Liver (tissue), 8 donors: ENCODE measurements at regions not wholly inside any gene's neighbourhood (a gene's known extent, or its start where the extent isn't known, plus 50 kb on each side); places are given as distances from the start of the nearest gene placed in this dataset.

Experiments
- DNase-seq: peaks from one replicate; pipeline ENCODE4 v3.0.0-alpha.2; 2017; ENCODE audit warnings: low spot score
- H3K27ac ChIP-seq, 2 donors: one replicate each; pipeline ENCODE4 v1.7.0; 2013; ENCODE audit warnings: inconsistent platforms in 2 of 2, low read length in 2 of 2, control low read depth in 1 of 2, low read depth in 1 of 2, mild to moderate bottlenecking in 1 of 2
- H3K27me3 ChIP-seq, 4 donors: one replicate each; pipeline versions ENCODE4 v1.6.1 to v1.7.0; 2013; ENCODE audit warnings: low read length in 3 of 4, inconsistent platforms in 1 of 4, mild to moderate bottlenecking in 1 of 4, moderate library complexity in 1 of 4; ENCODE audit not compliant: control insufficient read depth in 4 of 4, insufficient read depth in 4 of 4
- H3K36me3 ChIP-seq, 4 donors: one replicate each; pipeline versions ENCODE4 v1.6.1 to v1.7.0; 2013; ENCODE audit warnings: low read length in 3 of 4, mild to moderate bottlenecking in 3 of 4, low read depth in 1 of 4, moderate library complexity in 1 of 4; ENCODE audit not compliant: control insufficient read depth in 4 of 4, insufficient read depth in 3 of 4
- H3K4me1 ChIP-seq, 4 donors: one replicate each; pipeline versions ENCODE4 v1.6.1 to v1.7.0; 2013; ENCODE audit warnings: low read length in 3 of 4, mild to moderate bottlenecking in 3 of 4, moderate library complexity in 1 of 4; ENCODE audit not compliant: control insufficient read depth in 4 of 4, insufficient read depth in 4 of 4
- H3K4me3 ChIP-seq, 3 donors: one replicate each; pipeline versions ENCODE4 v1.6.1 to v1.7.0; 2013; ENCODE audit warnings: low read length in 3 of 3, control low read depth in 1 of 3, low read depth in 1 of 3, mild to moderate bottlenecking in 1 of 3
- H3K9ac ChIP-seq, 2 donors: one replicate each; pipeline ENCODE4 v1.7.0; 2013; ENCODE audit warnings: low read length in 2 of 2, mild to moderate bottlenecking in 2 of 2, moderate library complexity in 2 of 2, control low read depth in 1 of 2, low read depth in 1 of 2
- H3K9me3 ChIP-seq, 4 donors: one replicate each; pipeline versions ENCODE4 v1.6.1 to v1.7.0; 2013; ENCODE audit warnings: low read length in 3 of 4; ENCODE audit not compliant: control insufficient read depth in 4 of 4
- EGR1 ChIP-seq, 2 donors: IDR thresholded peaks; 2 replicates each; pipeline ENCODE4 v1.6.1; 2016 to 2018; ENCODE audit warnings: antibody characterized with exemption in 2 of 2, low read depth in 2 of 2
- FOXA1 ChIP-seq: IDR thresholded peaks from 2 replicates; pipeline ENCODE4 v1.6.1; 2016; ENCODE audit warnings: antibody characterized with exemption
- FOXA2 ChIP-seq: IDR thresholded peaks from 2 replicates; pipeline ENCODE4 v1.6.1; 2016; ENCODE audit warnings: antibody characterized with exemption
- GABPA ChIP-seq, 2 donors: IDR thresholded peaks in 1 of 2; conservative IDR thresholded peaks in 1 of 2; 2 replicates each; pipeline ENCODE4 v1.6.1; 2016; ENCODE audit warnings: antibody characterized with exemption in 2 of 2, mild to moderate bottlenecking in 1 of 2, moderate library complexity in 1 of 2
- HNF4A ChIP-seq, 2 donors: conservative IDR thresholded peaks; 2 replicates each; pipeline ENCODE4 v1.6.1; 2016; ENCODE audit warnings: antibody characterized with exemption in 2 of 2, mild to moderate bottlenecking in 2 of 2
- HNF4G ChIP-seq: IDR thresholded peaks from 2 replicates; pipeline ENCODE4 v1.6.1; 2016; ENCODE audit warnings: antibody characterized with exemption
- JUND ChIP-seq, 2 donors: IDR thresholded peaks; 2 replicates each; pipeline ENCODE4 v1.6.1; 2016; ENCODE audit warnings: antibody characterized with exemption in 2 of 2
- NR2F2 ChIP-seq: IDR thresholded peaks from 2 replicates; pipeline ENCODE4 v1.6.1; 2016; ENCODE audit warnings: antibody characterized with exemption
- RAD21 ChIP-seq, 2 donors: IDR thresholded peaks; 2 replicates each; pipeline ENCODE4 v1.6.1; 2016; ENCODE audit warnings: antibody characterized with exemption in 2 of 2, mild to moderate bottlenecking in 2 of 2
- SP1 ChIP-seq: IDR thresholded peaks from 2 replicates; pipeline ENCODE4 v1.6.1; 2018; ENCODE audit warnings: antibody characterized with exemption, mild to moderate bottlenecking
- TAF1 ChIP-seq: conservative IDR thresholded peaks from 2 replicates; pipeline ENCODE4 v1.6.1; 2016; ENCODE audit warnings: antibody characterized with exemption, mild to moderate bottlenecking
- YY1 ChIP-seq: IDR thresholded peaks from 2 replicates; pipeline ENCODE4 v1.6.1; 2016; ENCODE audit warnings: antibody characterized with exemption, mild to moderate bottlenecking
- WGBS: extraction: QIAGEN DNeasy Blood & Tissue Kit; methylation state at CpG from one replicate; pipeline ENCODE4 v1.1.7; 2013; 5-methylcytosine and 5-hydroxymethylcytosine counted together
- TF ChIP-seq, protein P1 (sequence below): IDR thresholded peaks from 2 replicates; pipeline ENCODE4 v1.6.1; 2016; ENCODE audit warnings: antibody characterized with exemption, mild to moderate bottlenecking
- TF ChIP-seq, protein P2 (sequence below): IDR thresholded peaks from 2 replicates; pipeline ENCODE4 v1.6.1; 2016; ENCODE audit warnings: antibody characterized with exemption
- TF ChIP-seq, protein P3 (sequence below): fragments of 150-350 bp; IDR thresholded peaks from 2 replicates; pipeline ENCODE4 v1.5.1; 2017; ENCODE audit warnings: improper control_type of control experiment, low read depth, low read length; ENCODE audit not compliant: missing input control
- TF ChIP-seq, protein P4 (sequence below): IDR thresholded peaks from 2 replicates; pipeline ENCODE4 v1.6.1; 2016; ENCODE audit warnings: antibody characterized with exemption
- TF ChIP-seq, protein P5 (sequence below): IDR thresholded peaks from 2 replicates; pipeline ENCODE4 v1.6.1; 2016; ENCODE audit warnings: antibody characterized with exemption
- donor health status: healthy.
- donor health status: healthy.
- donor health status: healthy.
- donor health status: healthy.
- donor health status: healthy.

DNA sequence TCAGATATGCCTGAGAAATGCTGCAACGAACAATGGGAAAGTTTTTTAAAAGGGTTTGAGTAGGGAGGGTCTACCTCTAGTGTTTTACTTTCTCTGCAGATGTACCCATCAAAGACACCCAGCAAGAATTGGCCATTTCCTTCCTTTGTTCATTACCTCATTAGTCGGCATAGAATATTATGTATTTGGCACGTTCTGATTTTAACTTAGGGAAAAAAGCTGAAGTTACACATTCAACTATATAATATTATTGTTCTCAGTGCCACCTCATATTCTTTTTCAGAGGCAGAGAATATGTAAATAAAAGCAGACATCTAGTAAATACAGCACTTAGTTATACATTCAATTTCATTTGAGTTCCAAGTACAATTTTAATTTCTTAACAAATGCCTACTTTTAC, 83.7 kb upstream of the PPP2R5A start:
- TF ChIP-seq FOXA1 (no peak), HNF4G (no peak), YY1 (no peak)
- Histone ChIP-seq H3K36me3 (no peaks in the 10 kb centered on the region), H3K27ac (no peak overlapping the region), H3K27me3 (no peaks in the 10 kb centered on the region), H3K4me3 (no peak overlapping the region), H3K9ac (no peak overlapping the region), H3K9me3 (peaks cover 0 to 3% (median 0%) of the 10 kb centered on the region in 4 donors), H3K4me1 (no peaks in the 10 kb centered on the region)
- DNase-seq = no peak
- 84% methylated on average over 3 of the region's 3 CpGs for WGBS

DNA sequence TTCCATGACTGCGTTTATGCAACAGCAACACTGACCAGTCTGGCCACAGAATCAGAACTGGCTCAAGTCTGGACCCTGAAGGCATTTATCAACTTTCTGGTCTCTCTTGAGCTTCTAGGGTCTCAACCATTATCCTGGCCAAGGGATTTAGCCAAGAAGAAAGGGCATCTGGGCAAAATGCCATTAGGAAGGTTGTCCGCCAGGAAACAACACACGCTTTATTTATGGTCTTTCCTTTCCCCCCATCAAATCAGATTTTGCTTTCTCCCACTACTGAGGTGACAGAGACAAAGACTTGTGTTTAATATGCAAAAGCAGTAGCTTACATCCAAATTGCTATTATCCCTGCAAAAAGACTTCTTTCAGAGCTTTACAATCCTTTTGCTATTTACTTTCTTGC, 81.6 kb upstream of the PPP2R5A start:
- 89% methylated on average over 3 of the region's 3 CpGs for WGBS
- H3K9me3 ChIP-seq = peaks cover 0 to 3% (median 0%) of the 10 kb centered on the region in 4 donors
- no peak for DNase-seq

DNA sequence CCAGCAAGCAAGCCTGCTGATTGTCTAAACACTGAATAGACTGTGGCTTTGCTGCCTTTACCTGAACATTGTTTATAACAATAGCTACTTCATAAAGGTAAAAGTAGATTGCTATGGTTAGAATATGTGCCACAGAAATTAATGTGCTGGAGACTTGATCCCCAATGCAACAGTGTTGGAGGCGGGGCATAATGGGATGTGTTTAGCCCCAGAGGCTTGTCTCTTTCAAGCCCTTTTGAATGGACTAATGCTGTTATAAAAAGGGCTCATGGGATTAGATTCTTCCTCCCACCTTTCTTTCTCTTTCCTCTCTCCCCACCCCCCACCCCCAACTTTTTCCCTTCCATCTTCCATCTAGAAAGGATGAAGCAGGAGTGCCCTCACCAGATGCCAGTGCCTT, 80.2 kb upstream of the PPP2R5A start:
- H3K27me3 ChIP-seq = no peaks in the 10 kb centered on the region
- H3K36me3 ChIP-seq = no peaks in the 10 kb centered on the region
- WGBS = 93% methylated on average over 1 of the region's 1 CpG
- no peak for DNase-seq
- H3K4me3 ChIP-seq = no peak overlapping the region
- H3K9me3 ChIP-seq = peaks cover 0 to 3% (median 0%) of the 10 kb centered on the region in 4 donors
- no peaks in the 10 kb centered on the region for H3K4me1 ChIP-seq
- no peak overlapping the region for H3K27ac ChIP-seq
- no peak overlapping the region for H3K9ac ChIP-seq
- TF ChIP-seq, protein P1, sequence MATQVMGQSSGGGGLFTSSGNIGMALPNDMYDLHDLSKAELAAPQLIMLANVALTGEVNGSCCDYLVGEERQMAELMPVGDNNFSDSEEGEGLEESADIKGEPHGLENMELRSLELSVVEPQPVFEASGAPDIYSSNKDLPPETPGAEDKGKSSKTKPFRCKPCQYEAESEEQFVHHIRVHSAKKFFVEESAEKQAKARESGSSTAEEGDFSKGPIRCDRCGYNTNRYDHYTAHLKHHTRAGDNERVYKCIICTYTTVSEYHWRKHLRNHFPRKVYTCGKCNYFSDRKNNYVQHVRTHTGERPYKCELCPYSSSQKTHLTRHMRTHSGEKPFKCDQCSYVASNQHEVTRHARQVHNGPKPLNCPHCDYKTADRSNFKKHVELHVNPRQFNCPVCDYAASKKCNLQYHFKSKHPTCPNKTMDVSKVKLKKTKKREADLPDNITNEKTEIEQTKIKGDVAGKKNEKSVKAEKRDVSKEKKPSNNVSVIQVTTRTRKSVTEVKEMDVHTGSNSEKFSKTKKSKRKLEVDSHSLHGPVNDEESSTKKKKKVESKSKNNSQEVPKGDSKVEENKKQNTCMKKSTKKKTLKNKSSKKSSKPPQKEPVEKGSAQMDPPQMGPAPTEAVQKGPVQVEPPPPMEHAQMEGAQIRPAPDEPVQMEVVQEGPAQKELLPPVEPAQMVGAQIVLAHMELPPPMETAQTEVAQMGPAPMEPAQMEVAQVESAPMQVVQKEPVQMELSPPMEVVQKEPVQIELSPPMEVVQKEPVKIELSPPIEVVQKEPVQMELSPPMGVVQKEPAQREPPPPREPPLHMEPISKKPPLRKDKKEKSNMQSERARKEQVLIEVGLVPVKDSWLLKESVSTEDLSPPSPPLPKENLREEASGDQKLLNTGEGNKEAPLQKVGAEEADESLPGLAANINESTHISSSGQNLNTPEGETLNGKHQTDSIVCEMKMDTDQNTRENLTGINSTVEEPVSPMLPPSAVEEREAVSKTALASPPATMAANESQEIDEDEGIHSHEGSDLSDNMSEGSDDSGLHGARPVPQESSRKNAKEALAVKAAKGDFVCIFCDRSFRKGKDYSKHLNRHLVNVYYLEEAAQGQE = no peak
- TF ChIP-seq, protein P2, sequence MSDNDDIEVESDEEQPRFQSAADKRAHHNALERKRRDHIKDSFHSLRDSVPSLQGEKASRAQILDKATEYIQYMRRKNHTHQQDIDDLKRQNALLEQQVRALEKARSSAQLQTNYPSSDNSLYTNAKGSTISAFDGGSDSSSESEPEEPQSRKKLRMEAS = no peak
- TF ChIP-seq HNF4A (conservative IDR thresholded peaks at IDR 0.05) (no peak), HNF4G (no peak), JUND (IDR thresholded peaks at IDR 0.05) (no peak), NR2F2 (no peak), TAF1 (no peak), EGR1 (IDR thresholded peaks at IDR 0.05; ENCODE audit: low read depth in 2 of 2) (no peak), YY1 (no peak)
- TF ChIP-seq, protein P3, sequence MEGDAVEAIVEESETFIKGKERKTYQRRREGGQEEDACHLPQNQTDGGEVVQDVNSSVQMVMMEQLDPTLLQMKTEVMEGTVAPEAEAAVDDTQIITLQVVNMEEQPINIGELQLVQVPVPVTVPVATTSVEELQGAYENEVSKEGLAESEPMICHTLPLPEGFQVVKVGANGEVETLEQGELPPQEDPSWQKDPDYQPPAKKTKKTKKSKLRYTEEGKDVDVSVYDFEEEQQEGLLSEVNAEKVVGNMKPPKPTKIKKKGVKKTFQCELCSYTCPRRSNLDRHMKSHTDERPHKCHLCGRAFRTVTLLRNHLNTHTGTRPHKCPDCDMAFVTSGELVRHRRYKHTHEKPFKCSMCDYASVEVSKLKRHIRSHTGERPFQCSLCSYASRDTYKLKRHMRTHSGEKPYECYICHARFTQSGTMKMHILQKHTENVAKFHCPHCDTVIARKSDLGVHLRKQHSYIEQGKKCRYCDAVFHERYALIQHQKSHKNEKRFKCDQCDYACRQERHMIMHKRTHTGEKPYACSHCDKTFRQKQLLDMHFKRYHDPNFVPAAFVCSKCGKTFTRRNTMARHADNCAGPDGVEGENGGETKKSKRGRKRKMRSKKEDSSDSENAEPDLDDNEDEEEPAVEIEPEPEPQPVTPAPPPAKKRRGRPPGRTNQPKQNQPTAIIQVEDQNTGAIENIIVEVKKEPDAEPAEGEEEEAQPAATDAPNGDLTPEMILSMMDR = no peak

More for the DNA sequence above, 81.6 kb upstream of the PPP2R5A start:
- no peak overlapping the region for H3K4me3 ChIP-seq
- TF ChIP-seq GABPA (IDR thresholded peaks at IDR 0.05 in 1 of 2, conservative IDR thresholded peaks at IDR 0.05 in 1 of 2) (no peak), SP1 (no peak), FOXA1 (no peak), FOXA2 (no peak), RAD21 (IDR thresholded peaks at IDR 0.05) (no peak), HNF4G (no peak), HNF4A (conservative IDR thresholded peaks at IDR 0.05) (no peak), EGR1 (IDR thresholded peaks at IDR 0.05; ENCODE audit: low read depth in 2 of 2) (no peak), TAF1 (no peak), YY1 (no peak)
- TF ChIP-seq, protein P4, sequence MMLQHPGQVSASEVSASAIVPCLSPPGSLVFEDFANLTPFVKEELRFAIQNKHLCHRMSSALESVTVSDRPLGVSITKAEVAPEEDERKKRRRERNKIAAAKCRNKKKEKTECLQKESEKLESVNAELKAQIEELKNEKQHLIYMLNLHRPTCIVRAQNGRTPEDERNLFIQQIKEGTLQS = no peak
- TF ChIP-seq, protein P3 = no peak
- TF ChIP-seq, protein P5, sequence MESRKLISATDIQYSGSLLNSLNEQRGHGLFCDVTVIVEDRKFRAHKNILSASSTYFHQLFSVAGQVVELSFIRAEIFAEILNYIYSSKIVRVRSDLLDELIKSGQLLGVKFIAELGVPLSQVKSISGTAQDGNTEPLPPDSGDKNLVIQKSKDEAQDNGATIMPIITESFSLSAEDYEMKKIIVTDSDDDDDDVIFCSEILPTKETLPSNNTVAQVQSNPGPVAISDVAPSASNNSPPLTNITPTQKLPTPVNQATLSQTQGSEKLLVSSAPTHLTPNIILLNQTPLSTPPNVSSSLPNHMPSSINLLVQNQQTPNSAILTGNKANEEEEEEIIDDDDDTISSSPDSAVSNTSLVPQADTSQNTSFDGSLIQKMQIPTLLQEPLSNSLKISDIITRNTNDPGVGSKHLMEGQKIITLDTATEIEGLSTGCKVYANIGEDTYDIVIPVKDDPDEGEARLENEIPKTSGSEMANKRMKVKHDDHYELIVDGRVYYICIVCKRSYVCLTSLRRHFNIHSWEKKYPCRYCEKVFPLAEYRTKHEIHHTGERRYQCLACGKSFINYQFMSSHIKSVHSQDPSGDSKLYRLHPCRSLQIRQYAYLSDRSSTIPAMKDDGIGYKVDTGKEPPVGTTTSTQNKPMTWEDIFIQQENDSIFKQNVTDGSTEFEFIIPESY = no peak
- no peak overlapping the region for H3K27ac ChIP-seq
- H3K36me3 ChIP-seq = no peaks in the 10 kb centered on the region
- H3K4me1 ChIP-seq = no peaks in the 10 kb centered on the region
- no peak overlapping the region for H3K9ac ChIP-seq
- no peaks in the 10 kb centered on the region for H3K27me3 ChIP-seq
